DND-41 (cell line): ENCODE measurements at regions not wholly inside any gene's neighbourhood (a gene's known extent, or its start where the extent isn't known, plus 50 kb on each side); places are given as distances from the start of the nearest gene placed in this dataset.

Source experiments
- EZH2 ChIP-seq: IDR thresholded peaks from 3 replicates; pipeline ENCODE4 v1.6.1; 2012; ENCODE audit warnings: borderline replicate concordance, low read depth, mild to moderate bottlenecking, moderate library complexity, low read length, inconsistent platforms; ENCODE audit not compliant: severe bottlenecking
- TF ChIP-seq, protein P1 (sequence below): IDR thresholded peaks from 2 replicates; pipeline ENCODE4 v1.5.1; 2012; ENCODE audit warnings: borderline replicate concordance, low read length, moderate library complexity, mild to moderate bottlenecking; ENCODE audit not compliant: poor library complexity, severe bottlenecking; ENCODE audit errors: extremely low read depth

DNA sequence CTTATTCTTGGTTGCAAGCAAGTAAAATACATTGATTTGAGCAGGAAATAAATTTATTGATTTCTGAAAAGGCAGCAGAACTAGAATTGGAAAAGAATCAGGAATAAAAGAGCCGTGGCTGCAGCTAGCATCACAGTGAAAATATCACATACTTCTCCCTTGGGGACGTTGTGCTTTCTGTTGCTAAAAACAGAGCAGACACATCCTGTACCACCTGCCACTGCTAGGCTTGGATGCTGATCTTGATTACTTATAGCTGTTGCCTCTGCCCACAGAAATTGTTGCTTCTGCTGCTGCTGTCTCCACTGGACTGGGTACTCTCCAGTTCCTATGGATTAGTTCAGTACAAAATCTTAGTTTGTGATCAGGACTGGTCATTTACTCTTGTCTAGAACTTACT lies 283.8 kb downstream of the C3orf38 start:
- TF ChIP-seq, protein P1, sequence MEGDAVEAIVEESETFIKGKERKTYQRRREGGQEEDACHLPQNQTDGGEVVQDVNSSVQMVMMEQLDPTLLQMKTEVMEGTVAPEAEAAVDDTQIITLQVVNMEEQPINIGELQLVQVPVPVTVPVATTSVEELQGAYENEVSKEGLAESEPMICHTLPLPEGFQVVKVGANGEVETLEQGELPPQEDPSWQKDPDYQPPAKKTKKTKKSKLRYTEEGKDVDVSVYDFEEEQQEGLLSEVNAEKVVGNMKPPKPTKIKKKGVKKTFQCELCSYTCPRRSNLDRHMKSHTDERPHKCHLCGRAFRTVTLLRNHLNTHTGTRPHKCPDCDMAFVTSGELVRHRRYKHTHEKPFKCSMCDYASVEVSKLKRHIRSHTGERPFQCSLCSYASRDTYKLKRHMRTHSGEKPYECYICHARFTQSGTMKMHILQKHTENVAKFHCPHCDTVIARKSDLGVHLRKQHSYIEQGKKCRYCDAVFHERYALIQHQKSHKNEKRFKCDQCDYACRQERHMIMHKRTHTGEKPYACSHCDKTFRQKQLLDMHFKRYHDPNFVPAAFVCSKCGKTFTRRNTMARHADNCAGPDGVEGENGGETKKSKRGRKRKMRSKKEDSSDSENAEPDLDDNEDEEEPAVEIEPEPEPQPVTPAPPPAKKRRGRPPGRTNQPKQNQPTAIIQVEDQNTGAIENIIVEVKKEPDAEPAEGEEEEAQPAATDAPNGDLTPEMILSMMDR, result no peak
- TF ChIP-seq EZH2, result no peak
